Sciatic nerve (tissue), 2 donors: ENCODE measurements at regions not wholly inside any gene's neighbourhood (a gene's known extent, or its start where the extent isn't known, plus 50 kb on each side); places are given as distances from the start of the nearest gene placed in this dataset.

ENCODE experiments used
- ATAC-seq: fragments of 200-7000 bp; cut with Tn5 transposase; one replicate; pipeline ENCODE4 v1.9.1; 2020; ENCODE audit warnings: mild to moderate bottlenecking, moderate library complexity
- DNase-seq: peaks from one replicate; pipeline ENCODE4 v3.0.0-alpha.2; 2020; ENCODE audit warnings: low spot score
- intact Hi-C: fragments of 100-400 bp; cut with DNase I; formaldehyde crosslinking; loops from one replicate; pipeline ENCODE4 v1.14.2; 2022
- donor health status: DM: no; HTN: no; CAD: no.
- donor health status: DM: no; HTN: no; CAD: no.

DNA sequence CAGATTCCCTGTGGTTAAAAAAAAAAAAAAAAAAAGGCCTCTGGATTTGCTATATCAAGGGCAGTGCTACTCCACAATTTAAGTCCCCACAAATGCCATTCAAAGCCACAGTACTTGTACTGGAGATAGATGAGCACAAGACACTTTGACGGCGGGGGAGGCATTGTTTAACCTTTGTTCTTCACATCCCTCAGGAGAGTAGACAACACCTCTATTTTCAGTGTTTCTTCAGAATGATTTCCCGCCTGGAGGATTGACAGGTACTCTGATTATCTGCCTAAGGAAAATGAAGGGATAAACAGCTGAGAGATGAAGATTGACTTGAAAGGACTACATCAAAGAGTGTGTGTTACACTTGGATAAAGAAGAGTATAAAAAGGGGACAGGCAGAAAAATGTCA lies 58.7 kb downstream of the OTOL1 start:
- intact Hi-C loops = no loop called here
- no peak for ATAC-seq
- no peak for DNase-seq

DNA sequence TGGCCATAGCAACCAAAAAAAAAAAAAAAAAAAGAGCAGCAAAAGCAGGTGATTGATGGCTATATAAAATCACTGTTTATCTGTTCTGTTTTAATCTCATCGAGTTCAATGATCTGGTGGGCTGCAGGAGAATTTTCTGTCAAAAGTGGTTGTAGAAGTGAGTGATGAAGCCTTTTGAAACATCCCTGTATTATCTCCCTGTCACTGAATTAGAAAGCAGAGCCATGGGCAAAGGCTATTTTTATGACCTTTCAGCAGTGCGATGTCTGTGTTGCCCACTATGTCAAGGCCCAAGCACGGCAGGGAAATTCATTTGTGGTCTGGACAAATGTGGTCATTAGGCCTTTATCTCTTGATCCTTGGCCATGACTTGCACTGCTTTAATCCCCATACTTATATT lies 59.9 kb downstream of the OTOL1 start:
- intact Hi-C loops = no loop called here
- no peak for ATAC-seq

DNA sequence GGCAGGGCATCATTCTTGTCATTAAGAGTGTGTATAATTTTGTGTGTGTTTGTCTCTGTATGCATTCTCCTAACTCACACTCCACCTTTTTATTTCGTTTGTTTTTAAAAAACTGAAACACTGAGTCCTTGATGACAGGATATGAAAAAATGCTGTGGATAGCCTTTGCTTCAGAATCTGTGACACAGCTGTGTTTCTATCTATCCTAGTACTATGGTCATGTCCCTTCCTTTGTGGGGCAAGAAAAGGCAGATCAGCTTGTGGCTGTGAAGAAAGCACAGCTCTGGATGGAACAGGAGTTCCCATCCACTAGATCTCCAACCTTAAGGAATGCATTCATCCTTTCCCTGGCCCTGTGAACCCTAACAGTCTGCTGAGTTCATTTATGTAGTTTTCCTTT lies 60.3 kb downstream of the OTOL1 start:
- no peak for DNase-seq
- intact Hi-C loops = no loop called here
- no peak for ATAC-seq

More for the DNA sequence above, 59.9 kb downstream of the OTOL1 start:
- no peak for DNase-seq

DNA sequence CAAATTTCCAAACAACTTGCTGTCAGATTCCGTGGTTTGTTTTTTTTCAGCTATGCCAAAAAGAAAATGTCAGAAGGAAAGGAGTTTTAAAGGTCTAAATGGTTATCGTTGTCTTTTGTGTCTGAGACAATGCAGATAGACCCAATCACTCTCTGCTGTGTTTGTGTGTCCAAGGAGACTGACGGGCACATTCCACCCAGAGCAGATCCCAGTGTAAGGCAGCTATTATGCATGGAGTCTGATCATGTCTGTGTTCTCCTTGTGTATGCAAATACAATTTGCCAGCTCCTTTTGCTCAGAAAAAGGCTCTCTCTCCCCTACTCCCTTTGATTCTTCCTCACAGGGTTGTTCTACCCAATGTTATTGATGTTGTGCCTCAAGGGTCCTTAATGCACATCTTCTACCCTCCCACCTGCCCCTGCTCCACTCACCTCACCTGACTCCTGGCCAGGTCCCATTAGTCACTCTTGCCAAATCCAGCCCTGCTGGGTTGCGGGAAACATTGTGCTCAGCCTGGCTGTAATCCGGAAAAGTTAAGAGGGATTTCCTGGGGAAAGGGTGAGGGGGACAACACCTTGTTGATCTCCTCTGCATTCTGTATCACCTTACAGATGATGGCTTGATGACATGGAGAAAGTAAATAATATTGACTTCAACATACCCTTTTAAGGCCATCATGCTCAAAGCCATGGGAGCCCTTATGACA lies 61.0 kb downstream of the OTOL1 start:
- no peak for DNase-seq
- intact Hi-C loops = no loop called here
- no peak for ATAC-seq

DNA sequence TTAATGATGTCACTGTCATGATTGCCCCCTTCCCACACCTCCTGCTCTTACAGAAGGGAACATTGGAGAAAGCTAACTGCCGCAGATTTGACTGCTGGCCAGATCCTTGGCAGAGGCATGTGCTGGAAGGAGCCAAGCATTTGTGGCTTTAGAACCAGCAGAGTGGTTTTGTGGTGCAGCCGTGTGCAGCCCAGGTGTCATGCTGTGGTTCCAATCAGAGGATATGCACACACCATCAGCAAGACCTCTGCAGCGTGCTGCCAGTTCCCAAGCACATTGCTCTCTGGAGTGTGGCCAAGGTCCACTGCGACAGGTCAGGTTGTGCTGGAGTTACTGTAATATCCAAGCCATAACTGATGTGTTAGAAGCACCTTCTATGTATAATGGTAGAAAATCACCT lies 61.6 kb downstream of the OTOL1 start:
- intact Hi-C loops = no loop called here
- ATAC-seq (no peak), DNase-seq (no peak)

DNA sequence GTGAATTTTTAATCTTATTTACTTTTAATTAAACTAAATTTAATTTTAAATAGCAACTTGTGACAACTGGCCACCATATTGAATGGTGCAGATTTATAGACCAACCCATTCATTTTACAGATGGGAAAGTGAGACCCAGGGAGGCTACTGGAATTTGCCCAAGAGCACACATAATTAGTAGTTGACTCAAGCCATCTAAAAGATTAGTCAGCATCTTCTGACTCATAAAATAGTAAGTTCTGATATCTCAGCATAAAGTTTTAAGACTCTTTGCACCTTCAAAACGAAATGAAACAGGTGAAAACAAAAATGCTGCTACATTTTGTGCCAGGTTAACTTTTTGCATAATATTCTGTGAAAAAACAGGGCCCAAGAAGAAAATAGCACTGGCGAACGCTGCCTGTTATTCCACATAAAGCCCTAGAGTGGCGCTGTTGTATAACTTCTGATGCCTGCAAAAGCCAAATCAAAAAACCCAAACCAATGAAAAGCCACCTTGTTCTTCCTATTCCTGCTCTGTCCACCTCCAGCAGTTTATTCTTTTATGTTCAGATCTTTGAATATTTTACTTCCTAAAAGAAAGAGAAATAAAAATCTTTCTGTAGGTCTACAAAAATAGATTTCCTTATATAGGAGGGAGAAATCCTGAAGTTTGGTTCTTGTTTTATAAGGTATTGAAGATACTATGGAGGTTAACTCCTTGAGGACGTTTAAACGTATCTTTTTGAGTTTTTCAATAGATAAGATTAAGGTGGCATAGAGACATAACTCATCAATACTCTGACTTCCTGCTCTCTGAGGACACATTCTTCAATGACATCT lies 62.8 kb downstream of the OTOL1 start:
- intact Hi-C loops = no loop called here
- DNase-seq = no peak
- peak; percentile 65 for ATAC-seq

DNA sequence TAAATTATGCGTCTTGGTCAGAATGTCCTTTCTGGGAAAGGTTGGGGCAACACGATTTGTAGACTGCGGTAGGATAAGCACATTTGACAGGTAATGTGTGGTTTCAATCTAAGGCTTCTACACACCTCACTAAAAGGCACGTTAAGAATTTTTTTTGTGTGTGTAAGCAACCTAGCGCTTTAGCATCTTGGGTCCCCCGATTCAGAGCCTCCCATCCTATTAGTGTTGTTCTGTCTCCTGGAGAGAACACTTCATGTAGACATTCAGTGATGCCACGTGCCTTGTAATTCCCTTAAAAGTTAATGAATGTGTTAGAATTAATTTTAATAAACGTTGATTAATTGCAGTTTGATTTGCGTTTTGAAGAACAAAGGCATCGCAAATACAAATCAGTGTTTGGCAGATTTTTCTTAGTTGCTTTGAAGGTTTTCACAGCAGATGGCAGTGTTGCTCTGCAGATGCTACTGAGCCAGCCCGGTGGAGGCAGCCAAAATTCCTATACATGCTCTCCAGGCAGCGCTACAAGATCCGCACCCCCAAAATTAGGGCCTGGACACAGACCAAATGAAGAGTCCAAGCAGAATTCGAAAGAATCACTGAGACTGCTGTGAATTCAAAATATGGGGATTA lies 63.5 kb downstream of the OTOL1 start:
- intact Hi-C loops = loop anchor here (10.0 kb wide), 1 partner anchor 1925 kb away; no protein-coding TSS in a partner anchor
- peak; percentile 63 for DNase-seq
- ATAC-seq = peak; percentile 85

DNA sequence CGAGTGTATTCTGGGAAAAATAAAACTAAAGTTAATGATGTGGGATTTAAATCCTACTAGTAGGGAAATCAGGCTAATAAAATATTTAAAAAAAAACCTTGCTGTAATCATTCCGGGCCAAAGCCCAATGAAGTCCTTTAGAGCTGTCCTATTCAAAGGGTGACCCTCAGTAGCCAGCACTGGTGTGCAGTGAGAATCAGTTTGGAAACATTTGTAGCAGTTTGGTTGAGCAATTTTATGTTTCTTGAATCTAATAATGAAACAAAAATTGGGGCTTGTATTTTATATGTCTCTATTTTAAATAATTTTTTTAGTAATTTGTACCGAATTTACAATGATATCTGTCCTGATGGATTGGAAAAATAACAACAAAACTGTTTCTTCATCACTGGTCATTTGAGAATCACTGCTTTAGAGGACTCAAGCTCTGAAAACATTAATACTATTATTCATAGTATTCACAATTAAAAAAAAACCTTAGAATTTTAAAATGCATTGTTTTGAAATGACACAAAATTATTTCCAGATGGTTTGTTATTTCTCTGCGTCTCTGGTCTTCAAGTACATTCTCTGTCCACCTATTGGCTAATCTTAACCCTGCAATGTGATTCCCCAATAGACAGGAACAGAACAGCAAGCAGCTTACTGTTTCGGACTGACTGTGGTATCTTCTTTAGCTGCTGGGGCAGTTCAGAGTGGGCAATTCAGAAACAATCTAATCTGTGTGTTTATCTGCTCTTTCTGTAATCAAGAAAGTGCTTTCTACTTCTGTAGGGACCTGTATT lies 71.2 kb downstream of the OTOL1 start:
- peak; percentile 76 for ATAC-seq
- DNase-seq = no peak
- intact Hi-C loops = loop anchor here (10.0 kb wide), 1 partner anchor 1917 kb away; no protein-coding TSS in a partner anchor

DNA sequence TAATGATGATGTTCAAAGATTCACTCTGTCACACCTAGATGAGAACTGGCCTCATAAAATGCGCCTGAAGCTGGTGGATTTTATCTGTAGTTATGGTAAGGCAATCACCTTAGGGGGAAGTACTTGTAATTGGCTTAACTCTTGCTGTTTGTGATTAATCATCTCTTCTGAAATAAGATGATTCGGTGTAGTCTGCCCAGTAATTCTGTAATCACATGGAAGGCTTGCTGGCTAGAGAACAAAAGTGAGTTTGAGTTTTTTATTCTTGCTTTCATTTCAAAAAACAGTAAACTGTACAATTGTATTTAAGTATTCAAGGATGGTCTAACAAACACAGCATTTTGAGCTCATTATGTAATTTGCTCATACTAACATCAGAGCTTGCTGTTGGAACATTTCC lies 72.1 kb downstream of the OTOL1 start:
- intact Hi-C loops = loop anchor here (10.0 kb wide), 1 partner anchor 1916 kb away; no protein-coding TSS in a partner anchor

DNA sequence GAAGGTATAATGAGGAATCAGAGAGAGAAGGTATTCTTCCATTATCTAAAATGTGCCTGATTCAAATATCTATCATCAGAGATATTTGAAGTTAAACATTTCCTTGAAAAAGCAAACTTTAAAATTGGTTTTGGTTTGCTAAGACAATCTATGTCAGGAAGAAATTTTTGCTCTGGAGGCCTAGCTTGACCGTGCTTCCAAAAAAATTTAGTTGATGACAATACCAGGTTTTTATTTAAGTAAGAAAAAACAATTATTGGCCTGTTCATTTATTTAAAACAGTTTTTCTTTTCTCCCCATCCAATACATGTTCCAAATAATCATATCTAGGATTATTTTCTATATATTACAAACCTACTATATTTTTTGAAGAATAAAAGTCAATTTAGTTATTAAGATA lies 75.3 kb downstream of the OTOL1 start:
- intact Hi-C loops = no loop called here
- no peak for DNase-seq
- ATAC-seq = no peak

More for the DNA sequence above, 72.1 kb downstream of the OTOL1 start:
- no peak for ATAC-seq
- DNase-seq = no peak

DNA sequence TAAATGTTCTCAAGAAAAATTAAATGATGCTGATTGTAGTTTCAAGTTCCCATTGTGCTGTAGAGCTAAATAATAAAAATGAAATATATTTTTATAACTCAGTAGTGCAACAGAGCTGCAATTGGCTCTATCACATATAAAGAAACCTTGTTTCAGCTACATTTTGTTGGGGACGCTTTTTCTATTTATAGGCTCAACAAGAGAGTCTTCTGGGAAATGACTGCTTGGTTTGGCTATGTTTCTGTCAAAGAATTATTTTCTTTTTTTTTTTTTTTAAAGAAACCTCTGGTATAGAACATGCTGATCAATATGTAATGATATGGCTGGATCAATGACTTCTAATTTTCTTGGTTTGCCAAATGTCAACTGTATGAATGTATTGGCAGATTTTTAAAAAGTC lies 76.5 kb downstream of the OTOL1 start:
- ATAC-seq (peak; percentile 44), DNase-seq (no peak)
- intact Hi-C loops = no loop called here

DNA sequence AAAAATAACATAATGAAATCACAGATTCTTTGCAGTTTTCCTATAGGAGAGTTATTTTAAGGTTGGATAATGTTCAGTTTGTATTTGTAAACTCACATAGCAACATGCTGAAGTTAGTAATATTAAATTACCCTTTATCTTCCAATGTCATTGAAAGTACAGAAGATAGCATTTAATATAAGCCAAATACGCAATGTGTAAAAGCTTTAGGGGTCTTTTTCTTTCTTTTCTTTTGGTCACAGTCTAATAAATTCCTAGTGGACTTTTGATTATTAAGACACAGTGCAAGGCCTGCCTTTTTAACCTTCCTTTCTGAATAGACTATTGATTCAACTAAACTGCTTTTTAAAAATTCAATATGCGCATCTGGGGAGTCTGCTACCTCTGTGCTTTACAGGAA lies 79.3 kb downstream of the OTOL1 start:
- ATAC-seq = no peak
- DNase-seq = no peak
- intact Hi-C loops = no loop called here

DNA sequence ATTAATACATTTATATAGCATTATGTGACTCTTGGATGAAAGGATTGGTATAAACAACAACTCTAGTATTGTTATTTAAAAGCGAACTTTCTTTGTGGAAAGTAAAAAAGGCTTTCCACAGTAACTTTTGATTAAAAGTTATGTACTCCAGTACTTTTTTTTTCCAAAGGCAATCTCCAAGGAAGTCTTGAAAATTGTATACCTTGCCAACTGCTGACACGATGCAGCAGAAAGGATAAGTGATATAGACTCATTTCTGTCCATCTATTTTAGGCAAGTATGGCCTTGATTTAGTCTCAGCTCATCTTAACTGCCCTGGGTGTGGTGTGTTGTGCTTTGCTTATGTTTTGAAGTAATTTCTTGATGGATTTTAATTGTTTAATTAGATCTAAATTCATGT lies 79.7 kb downstream of the OTOL1 start:
- ATAC-seq = no peak
- intact Hi-C loops = no loop called here
- DNase-seq = no peak

DNA sequence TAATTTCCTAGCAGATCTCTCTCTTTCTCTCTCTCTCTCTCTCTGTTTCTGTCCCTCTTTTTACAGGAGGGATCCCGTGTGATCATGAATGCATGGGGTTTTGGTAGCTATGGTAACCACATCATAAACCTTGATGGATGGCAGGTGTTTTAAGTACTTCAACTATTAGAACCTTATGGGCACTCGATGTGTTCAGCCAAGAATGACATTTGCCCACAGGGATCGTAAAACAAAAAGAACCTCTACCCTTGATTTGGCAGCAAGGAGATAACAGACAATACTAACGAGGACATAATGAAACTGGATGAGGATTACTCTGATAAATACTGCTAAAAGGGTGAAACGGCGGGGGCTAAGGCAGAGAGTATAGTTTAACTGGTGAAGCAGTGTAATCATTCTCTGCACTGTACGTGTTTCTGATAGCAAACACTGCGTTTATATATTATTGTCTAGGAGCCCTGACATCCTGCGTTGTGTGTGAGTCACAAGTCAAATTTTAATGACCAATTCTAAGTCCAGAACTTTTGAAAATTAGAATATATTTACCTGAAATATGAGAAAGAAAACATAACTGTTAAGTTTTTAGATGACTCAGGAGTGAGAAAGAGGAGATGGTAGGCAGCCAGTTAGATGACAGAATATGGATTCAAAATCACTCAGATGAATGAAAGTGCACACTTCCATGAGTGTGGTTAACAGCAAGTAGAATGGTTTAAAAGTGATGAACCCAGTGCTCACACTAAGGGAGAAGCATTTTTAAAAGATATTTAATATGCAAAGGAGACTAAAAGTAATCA lies 80.3 kb downstream of the OTOL1 start:
- DNase-seq = no peak
- ATAC-seq = no peak
- intact Hi-C loops = no loop called here

DNA sequence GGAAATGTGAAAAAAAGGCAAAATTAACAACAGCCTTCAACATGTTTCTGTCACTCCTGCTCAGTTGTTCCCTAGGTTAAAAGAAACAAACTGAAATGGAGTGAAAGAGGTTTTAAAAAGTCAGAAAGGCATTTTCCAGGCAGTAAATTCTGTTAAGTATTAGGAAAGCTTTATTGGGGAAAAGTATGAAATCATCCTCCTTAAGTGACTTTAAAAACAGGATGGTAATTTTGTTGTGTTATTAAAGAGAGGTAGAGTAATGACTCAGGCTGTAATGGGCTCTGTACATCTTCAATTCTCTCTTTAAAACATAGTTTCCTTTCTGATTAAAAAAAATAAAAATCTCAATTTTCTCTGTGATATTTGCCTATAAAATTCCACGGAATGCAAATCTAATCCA lies 81.1 kb downstream of the OTOL1 start:
- intact Hi-C loops = no loop called here
- no peak for ATAC-seq
- no peak for DNase-seq

DNA sequence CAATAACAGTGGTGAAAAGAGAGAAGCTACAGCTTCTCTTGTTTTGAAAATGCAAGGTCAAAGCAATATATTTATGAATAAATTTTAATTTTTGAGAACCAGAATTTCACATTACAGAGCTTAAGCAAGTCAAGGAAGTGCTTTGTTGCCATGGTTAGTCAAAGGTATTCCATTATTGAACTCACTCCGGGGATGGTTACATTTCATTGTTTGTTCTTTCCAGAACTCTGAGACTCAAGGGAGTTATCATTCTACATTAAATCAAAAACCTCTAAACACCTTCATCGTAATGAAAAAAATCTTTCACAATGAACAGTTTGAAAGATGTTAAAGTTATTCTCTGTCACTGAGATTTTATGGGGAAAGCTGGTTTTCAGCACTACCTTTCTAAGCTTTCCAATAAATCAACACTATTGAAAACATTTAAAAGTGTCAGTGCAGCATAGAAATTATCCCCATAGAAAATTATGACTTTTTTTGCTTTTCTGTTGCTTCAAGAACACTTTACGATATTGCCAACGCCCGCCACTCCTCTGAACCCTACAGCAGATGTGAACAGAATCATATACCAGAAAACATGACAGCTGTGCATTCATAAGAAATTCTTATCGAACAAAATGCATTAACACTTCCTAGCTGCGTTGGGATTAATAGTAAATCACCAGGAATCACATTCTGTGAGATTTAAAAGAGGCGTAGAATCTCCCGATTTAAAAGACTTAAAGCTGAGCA lies 83.0 kb downstream of the OTOL1 start:
- ATAC-seq (no peak), DNase-seq (no peak)
- intact Hi-C loops = no loop called here

DNA sequence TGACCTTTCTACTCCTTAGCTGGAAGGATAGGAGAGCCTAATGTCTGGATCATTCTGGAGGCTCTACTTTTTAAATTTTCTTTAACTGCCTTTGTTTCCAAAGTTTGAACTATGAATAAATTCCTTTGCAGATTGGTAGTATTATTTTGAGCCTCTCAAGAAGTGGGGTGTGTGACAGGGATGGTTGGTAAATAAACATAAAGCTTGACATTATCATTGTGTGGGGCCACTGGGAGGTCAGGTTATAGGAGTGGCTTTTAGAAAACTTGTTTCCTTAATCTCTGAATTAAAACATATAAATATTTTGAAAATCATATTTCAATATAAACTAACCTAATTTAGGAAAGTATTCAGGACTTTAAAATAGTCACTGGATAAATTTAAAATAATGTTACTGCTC lies 89.3 kb downstream of the OTOL1 start:
- DNase-seq (no peak), ATAC-seq (no peak)
- intact Hi-C loops = no loop called here
